Breast epithelium (tissue), 4 donors: ENCODE measurements at regions not wholly inside any gene's neighbourhood (a gene's known extent, or its start where the extent isn't known, plus 50 kb on each side); places are given as distances from the start of the nearest gene placed in this dataset.

Source experiments
- DNase-seq, 2 donors: peaks; one replicate each; pipeline ENCODE4 v3.0.0-alpha.2; 2019; ENCODE audit warnings: low spot score in 2 of 2
- H3K27ac ChIP-seq, 2 donors: fragments of 200-600 bp; sonication (generic) in 1 of 2; one replicate each; pipeline ENCODE4 v1.5.1; 2016 to 2019; ENCODE audit warnings: mild to moderate bottlenecking in 1 of 2
- H3K27me3 ChIP-seq, 2 donors: fragments of 200-600 bp; sonication (generic) in 1 of 2; one replicate each; pipeline versions ENCODE4 v1.5.1 to v1.6.0; 2017 to 2019; ENCODE audit warnings: control low read depth in 1 of 2, mild to moderate bottlenecking in 1 of 2
- H3K36me3 ChIP-seq: fragments of 200-600 bp; one replicate; pipeline ENCODE4 v1.5.1; 2019
- H3K4me1 ChIP-seq, 2 donors: fragments of 200-600 bp; sonication (generic); one replicate each; pipeline ENCODE4 v1.5.1; 2016 to 2019; ENCODE audit warnings: control low read depth in 1 of 2
- H3K4me3 ChIP-seq, 3 donors: fragments of 200-600 bp; sonication (generic); 1 replicate in 2 of 3; 2 replicates in 1 of 3; pipeline ENCODE4 v1.5.1; 2016 to 2019; ENCODE audit warnings: mild to moderate bottlenecking in 3 of 3, moderate library complexity in 2 of 3
- H3K9me3 ChIP-seq, 2 donors: fragments of 200-600 bp; sonication (generic) in 1 of 2; one replicate each; pipeline ENCODE4 v1.5.1; 2016 to 2019; ENCODE audit warnings: control low read depth in 1 of 2
- POLR2A ChIP-seq: fragments of 450-650 bp; IDR thresholded peaks from one replicate; pipeline ENCODE4 v1.6.1; 2016; ENCODE audit warnings: antibody characterized with exemption, mild to moderate bottlenecking, moderate library complexity
- POLR2AphosphoS5 ChIP-seq, 3 donors: sonication (generic); formaldehyde crosslinking; IDR thresholded peaks; one replicate each; pipeline ENCODE4 v1.6.1; 2017; ENCODE audit warnings: antibody characterized with exemption in 3 of 3
- intact Hi-C: fragments of 100-400 bp; cut with DNase I; formaldehyde crosslinking; loops from one replicate; pipeline ENCODE4 v1.15.1; 2023; ENCODE audit warnings: low total_unique reads
- TF ChIP-seq, protein P1 (sequence below), 3 donors: fragments of 450-650 bp; IDR thresholded peaks; one replicate each; pipeline ENCODE4 v1.5.1; 2016 to 2017; ENCODE audit warnings: antibody characterized with exemption in 3 of 3, mild to moderate bottlenecking in 3 of 3, moderate library complexity in 3 of 3

DNA sequence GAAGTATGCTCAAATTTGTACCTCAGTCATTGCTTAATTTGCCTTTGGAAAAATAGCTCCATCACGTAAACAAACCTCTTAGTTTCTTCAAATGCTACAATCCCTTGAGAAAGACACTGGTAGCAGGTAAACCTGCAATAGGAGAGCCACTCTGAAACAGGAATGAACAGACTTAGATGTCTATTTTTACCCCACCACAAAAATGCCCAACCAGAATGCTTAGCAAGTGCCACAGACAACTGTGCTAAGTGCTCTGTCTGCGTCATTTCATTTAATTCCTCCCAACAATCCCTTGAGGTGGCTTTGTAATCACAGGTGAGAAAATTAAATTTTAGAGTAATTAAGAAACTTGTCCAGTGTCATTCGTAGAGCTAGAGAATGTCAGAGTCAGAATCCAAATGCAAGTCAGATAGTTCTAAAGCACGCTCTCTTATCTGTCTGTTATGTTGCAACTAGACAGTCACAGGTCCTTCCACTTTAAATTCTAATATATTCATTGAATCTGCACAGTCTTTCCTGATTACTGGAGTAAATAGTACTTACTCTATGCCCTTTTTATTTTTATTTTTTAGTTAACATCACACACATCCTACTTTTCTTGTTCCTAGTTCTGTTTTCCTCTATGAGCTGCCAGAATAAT, 89.0 kb upstream of the GRIA4 start:
- Histone ChIP-seq H3K27ac (no peak overlapping the region), H3K4me3 (no peak overlapping the region), H3K36me3 (no peaks in the 10 kb centered on the region), H3K4me1 (no peaks in the 10 kb centered on the region), H3K9me3 (no peaks in the 10 kb centered on the region), H3K27me3 (no peaks in the 10 kb centered on the region)
- DNase-seq: no peak
- intact Hi-C loops: no loop called here
- no peak for TF ChIP-seq POLR2A
- no peak for TF ChIP-seq POLR2AphosphoS5 (IDR thresholded peaks at IDR 0.05)
- TF ChIP-seq, protein P1, sequence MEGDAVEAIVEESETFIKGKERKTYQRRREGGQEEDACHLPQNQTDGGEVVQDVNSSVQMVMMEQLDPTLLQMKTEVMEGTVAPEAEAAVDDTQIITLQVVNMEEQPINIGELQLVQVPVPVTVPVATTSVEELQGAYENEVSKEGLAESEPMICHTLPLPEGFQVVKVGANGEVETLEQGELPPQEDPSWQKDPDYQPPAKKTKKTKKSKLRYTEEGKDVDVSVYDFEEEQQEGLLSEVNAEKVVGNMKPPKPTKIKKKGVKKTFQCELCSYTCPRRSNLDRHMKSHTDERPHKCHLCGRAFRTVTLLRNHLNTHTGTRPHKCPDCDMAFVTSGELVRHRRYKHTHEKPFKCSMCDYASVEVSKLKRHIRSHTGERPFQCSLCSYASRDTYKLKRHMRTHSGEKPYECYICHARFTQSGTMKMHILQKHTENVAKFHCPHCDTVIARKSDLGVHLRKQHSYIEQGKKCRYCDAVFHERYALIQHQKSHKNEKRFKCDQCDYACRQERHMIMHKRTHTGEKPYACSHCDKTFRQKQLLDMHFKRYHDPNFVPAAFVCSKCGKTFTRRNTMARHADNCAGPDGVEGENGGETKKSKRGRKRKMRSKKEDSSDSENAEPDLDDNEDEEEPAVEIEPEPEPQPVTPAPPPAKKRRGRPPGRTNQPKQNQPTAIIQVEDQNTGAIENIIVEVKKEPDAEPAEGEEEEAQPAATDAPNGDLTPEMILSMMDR (IDR thresholded peaks at IDR 0.05): no peak

DNA sequence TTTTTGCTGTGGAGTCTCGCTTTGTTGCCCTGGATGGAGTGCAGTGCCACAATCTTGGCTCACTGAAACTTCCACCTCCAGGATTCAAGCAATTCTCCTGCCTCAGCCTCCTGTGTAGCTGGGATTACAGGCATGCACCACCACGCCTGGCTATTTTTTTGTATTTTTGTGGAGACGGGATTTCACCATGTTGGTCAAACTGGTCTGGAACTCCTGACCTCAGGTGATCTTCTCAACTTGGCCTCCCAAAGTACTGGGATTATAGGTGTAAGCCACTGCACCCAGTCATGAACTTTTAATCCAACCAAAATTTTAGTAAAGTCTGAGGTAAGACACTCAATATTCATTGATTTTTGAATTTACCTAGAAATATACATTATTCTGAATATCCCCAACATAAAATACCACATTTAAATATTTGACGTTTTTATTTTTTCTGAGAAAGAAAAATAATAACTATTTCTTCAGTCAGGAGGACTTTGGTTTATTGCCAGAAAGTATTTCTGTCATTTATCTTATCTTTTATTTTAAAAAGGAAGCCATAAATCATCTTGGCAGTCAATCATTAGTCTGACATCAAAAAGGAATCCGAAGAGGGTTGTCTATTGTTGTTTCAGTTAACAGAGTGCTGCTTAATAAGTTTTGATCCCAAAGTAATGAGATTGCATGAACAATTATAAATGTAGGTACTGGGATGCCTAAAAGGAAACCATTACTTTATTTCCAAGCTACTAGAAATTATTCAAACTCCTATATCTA, 102.2 kb upstream of the GRIA4 start:
- Histone ChIP-seq H3K36me3 (no peaks in the 10 kb centered on the region), H3K27ac (no peak overlapping the region), H3K4me3 (no peak overlapping the region), H3K4me1 (no peaks in the 10 kb centered on the region), H3K27me3 (no peaks in the 10 kb centered on the region), H3K9me3 (no peaks in the 10 kb centered on the region)
- intact Hi-C loops: no loop called here
- DNase-seq: no peak
- TF ChIP-seq POLR2A (no peak), POLR2AphosphoS5 (IDR thresholded peaks at IDR 0.05) (no peak)
- TF ChIP-seq, protein P1 (IDR thresholded peaks at IDR 0.05): no peak

DNA sequence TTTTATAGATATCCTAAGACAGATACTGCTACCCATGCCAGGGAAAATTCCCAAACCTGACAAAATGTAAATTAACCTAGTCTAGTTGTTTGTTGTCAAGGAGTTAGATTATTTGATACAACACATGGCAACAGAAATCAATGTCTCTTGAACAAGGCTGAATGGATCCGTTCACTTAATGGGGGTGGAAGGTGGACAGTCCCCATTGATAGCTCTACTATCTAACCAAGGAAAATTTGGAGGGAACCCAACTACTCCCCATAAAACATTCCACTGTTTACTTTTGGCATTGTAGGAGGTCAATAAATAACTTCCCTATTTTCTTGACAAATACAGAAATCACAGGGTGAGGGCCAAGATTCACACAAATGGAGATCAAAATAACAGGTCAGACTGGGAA, 117.9 kb upstream of the GRIA4 start:
- intact Hi-C loops: no loop called here
- TF ChIP-seq POLR2A: no peak
- TF ChIP-seq POLR2AphosphoS5 (IDR thresholded peaks at IDR 0.05): no peak
- TF ChIP-seq, protein P1 (IDR thresholded peaks at IDR 0.05): no peak
- no peak overlapping the region for H3K4me3 ChIP-seq

DNA sequence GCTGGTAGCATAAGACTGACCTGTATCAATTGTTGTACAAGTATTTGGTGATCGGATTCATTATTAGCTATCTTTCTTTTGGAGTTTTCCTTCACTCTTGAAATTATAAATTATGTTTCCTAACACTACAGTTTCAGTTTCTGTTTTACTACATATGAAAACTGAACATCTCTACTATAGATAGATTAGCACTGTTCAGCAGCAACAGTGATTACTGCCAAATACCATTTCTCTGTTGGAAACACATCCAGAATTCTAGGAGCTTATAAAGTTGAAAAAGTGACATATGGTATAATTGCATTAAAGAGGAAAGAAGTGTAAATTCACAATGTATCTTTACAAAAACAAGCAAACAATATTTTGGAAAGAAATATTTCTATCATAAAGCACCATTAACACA, 118.5 kb upstream of the GRIA4 start:
- Histone ChIP-seq H3K27me3 (no peaks in the 10 kb centered on the region), H3K9me3 (no peaks in the 10 kb centered on the region), H3K4me3 (no peak overlapping the region), H3K36me3 (no peaks in the 10 kb centered on the region), H3K4me1 (no peaks in the 10 kb centered on the region), H3K27ac (no peak overlapping the region)
- TF ChIP-seq POLR2AphosphoS5 (IDR thresholded peaks at IDR 0.05): no peak
- TF ChIP-seq POLR2A: no peak
- intact Hi-C loops: no loop called here
- no peak for DNase-seq

More for the DNA sequence above, 117.9 kb upstream of the GRIA4 start:
- H3K36me3 ChIP-seq: no peaks in the 10 kb centered on the region
- no peaks in the 10 kb centered on the region for H3K9me3 ChIP-seq
- no peaks in the 10 kb centered on the region for H3K27me3 ChIP-seq
- DNase-seq: no peak
- H3K27ac ChIP-seq: no peak overlapping the region
- no peaks in the 10 kb centered on the region for H3K4me1 ChIP-seq

DNA sequence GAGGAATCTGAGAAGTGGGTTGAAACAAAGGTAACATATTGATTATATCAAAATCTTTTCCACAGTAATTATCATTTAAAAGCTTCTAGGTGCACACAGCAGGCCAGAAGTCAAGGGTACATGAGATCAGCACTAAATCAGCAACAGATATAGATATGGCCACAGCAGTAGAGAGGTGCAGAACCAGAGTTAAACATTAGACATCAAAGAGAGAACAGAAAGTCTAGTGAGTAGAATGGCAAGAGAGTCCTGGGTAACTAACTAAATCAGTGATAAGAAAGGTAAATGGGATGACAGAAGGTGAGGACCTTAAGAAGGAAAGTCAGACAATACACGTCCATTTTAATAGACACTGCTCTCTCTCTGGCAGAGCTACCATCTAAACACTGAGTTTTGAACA, 119.5 kb upstream of the GRIA4 start:
- Histone ChIP-seq H3K27me3 (no peaks in the 10 kb centered on the region), H3K9me3 (no peaks in the 10 kb centered on the region), H3K36me3 (no peaks in the 10 kb centered on the region), H3K4me3 (no peak overlapping the region), H3K4me1 (no peaks in the 10 kb centered on the region), H3K27ac (no peak overlapping the region)
- TF ChIP-seq POLR2AphosphoS5 (IDR thresholded peaks at IDR 0.05) (no peak), POLR2A (no peak)
- TF ChIP-seq, protein P1 (IDR thresholded peaks at IDR 0.05): no peak
- intact Hi-C loops: no loop called here
- no peak for DNase-seq
